ENCODE measurements at regions not wholly inside any gene's neighbourhood (a gene's known extent, or its start where the extent isn't known, plus 50 kb on each side); places are given as distances from the start of the nearest gene placed in this dataset.
A peak's percentile ranks its signal among the peaks of the same experiment; 100 is the strongest.

DNA sequence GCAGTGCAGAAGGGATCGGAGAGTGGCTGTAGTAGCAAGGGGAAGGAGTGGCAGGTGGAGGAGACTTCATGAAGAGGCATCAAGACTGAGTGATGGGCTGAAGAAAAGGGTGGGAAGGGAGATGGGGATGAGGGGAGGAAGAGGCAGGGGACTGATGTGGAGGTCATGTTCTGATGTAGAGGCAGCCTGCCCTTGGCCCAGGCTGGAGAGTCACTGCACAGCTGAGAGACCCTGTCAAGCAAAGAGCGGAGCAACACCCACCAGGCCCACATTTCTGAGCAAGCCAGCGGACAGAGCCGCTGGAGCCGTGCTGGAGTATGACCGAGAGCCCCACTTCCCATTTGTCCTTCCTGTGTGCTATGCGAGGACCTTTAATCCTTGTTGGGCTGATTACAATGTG is 501.6 kb upstream of the MKI67 start:
- DNase-seq, result no peak

DNA sequence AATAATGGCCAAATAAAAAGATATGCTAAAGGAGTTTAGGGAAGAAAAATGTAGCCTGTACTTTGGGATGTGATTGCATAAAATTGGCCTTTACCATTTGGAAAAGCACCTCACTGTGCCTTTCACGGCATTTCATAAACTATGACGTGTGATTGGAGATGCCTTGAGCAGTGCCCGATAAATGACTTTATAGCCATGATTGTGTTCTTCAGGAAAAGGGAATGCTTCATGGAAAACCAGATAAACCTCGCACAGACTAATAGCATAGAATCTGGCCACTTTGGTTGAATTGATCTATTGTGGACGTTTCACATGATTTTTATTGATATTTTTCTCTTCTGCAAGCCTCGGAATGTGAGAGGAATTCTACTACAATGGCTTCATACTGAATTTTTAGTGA is 502.0 kb upstream of the MKI67 start:
- DNase-seq, result no peak

DNA sequence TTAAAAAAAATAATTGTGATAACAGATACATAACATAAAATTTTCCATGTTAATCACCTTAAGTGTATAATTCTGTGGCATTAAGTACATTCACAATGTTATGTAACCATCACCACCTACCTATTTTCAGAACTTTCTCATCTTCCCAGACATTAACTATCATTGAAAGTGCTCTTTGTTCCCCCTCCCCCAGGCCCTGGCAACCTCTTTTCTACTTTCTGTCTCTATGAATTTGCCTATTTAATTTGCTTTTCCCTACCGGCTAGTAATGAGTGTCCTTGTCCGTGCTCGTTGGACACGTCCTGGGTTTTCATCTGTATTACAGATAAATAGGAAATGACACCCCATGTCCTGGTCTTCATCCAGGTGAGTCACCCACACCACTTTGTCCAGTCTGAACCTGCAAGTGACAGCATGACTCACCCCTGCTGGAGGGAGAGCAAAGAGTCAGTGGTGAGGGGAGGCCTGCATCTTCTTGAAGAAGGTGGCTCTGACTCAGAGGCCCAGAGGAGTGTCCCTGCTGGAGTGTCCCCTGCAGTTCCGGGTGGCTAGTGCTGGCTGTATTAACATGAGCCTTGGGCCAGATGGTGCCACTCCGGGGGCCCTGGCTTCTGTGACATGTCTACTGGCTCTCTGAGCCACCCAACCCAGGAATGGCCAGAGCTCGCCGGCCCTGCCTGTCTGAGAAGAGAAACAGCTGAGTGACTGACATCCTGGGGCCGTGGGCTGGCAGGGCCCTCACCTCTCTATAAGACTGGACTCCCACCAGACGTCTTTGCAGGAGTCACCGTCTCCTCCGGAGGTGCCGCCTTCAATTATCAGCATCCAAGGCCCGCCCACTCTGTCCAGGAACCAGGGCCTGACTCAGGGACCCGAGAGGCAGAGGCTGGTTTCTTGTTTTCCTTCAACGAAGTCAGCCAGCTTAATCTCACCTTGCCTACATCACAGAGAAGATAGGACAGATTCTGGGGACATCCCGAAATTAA is 503.2 kb upstream of the MKI67 start:
- DNase-seq, result peak in 1 of 2 experiments; percentile 1

DNA sequence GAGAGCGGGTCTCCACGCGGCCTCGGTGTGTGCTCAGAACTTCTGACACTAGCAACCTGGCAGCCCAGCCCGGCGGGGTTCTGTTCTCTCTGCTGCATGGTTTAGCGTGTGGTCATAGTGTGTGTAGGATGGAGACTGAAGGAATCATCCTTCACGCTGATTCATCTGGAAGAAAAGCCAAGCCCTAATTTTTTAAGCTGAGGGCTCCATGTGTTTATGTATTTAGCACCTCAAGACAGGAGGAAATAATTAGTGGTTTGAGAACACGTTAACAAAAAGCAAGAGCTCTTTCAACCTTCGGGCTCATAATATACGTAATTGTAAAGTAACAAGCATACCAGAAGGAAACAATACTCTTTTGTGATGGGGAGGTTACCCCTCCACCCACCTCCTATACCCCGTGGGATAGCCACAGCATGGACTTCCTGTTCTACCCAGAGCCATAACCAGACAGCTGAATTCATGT is 504.6 kb upstream of the MKI67 start:
- no peak for DNase-seq

DNA sequence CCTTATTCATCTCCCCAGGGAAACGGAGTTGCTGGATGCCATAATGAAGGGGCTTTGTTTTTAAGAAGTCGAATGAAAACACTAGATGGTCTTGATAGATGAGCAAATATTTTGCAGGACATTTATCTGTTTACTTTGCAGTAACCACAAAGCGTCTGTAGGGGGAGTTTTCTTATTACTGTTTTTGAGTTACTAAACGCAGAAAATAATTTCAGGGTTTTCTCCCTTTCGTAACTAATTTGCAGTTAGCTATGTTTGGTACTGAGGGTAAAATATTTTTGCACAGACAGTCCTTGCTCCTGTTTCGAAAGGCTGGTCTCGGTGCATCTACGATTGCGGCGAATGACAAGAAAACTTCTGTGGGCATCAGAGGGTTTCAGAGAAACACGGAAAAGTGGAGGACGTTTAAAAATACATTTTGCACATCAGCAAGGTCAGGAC is 505.6 kb upstream of the MKI67 start:
- DNase-seq, result peak in 1 of 2 experiments; percentile 4

DNA sequence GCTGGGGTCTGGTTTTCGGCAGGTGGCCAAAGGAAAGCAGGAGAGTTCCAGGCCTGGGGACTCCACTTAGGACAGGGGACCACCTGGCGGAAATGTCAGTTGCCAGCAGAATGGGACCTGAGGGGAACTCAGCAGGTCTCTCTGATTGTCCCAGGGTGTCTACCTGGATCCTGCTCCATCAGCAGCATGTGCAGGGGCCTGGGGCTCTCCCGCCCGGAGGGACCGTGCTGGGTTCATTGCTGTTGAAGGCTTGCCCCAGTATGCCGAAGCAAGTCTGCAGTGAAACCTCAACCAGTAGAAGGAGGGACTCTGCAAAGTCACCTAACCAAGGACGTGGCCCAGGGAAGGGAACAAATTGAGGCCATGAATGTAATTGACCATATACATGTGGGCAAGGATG is 506.5 kb upstream of the MKI67 start:
- no peak for DNase-seq

DNA sequence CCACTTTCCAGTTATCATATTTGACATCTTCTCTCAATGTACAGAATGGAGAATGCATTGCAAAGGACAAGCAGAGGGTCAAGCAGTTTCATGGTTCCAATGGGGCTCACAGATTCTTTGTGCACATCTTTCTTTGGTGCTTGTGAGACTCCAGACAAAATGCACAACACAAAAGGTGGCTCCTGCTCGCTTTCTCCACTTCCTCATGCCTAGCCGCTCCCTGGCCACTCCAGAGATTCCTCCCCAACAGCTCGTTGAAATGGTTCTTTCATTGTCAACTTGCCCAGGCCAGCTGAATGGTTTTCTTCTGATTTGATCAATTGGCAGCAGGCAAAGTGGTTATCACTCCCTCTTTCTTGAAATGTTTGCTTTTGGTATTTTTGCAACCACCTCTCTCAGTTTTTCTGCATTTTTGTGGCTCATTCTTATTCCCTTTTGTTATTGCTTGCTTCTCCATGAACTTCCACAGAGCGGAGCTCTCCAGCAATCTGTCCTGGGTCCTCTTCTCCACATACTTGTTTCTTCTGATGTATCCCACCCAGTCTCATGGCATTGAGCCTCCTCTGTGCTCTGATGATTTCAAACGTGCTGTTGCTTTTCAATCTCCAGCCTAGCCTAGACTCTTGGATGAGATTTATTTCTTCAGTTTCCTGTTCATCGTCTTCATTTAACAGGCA is 507.8 kb upstream of the MKI67 start:
- DNase-seq, result no peak

DNA sequence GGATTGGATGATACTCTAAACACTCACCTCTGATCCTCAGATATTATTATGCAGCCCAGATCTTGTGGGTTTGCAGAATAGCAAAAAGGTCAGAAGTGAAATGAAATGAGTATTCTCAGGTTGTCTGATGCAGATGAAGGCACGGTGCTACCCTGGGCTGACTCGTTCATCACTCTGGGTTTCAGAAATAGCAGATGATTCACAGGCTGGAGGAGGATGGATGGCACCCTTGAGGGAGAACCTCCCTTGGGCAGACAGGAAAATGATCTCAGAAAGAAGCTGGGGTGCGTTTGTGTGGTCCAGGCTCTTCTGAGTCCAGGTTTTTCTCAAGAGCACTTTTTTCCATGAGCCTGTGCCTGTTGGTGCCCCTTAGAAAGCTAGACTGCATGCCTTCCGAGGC is 515.8 kb upstream of the MKI67 start:
- no peak for DNase-seq

DNA sequence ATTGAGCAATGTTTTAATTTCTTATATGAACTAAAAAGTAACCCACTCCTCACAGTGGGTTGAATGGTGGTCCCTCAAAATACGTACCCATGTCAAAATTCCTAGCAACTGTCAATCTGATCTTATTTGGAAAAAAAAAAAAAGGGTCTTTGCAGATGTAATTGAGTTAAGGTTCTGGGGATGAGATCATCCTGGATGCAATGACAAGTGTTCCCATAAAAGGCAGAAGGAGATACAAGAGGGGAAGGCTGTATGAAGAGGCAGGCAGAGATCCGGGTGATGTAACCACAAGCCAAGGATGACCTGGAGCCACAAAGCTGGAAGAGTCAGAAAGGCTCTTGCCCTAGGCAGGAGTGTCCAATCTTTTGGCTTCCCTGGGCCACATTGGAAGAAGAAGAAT is 516.3 kb upstream of the MKI67 start:
- no peak for DNase-seq

DNA sequence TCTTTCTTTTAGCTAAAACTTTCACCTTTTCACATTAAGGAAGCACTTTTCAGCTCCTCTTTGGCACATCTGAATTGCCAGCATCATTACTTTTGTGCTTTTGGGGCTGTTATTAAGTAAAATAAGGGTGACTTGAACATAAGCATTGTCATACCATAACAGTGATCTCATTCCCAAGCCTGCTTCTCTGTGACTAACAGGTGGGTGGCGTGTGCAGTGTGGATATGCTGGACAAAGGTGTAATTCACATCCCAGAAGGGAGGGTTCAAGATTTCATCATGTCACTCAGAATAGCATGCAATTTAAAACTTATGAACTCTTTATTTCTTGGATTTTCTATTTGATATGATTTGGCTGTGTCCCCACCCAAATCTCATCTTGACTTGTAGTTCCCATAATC is 517.4 kb upstream of the MKI67 start:
- DNase-seq, result no peak

DNA sequence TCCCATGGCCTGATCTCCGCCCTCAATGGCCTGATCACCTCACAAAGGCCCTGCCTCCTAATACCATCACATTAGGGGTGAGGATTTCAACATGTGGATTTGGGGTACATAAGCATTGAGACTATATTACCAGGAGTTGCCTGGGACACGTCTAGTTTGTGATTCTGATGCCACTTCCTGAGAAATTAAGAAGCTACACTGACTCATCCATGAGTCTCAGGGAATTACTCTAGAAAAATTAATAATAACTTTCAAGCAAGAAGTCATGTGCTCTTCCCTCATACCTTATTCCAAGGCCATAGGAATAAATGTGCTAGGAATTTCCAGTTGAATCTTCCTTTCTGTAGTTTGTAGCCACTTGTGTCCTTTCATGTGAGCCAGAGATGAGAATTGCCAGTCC is 519.3 kb upstream of the MKI67 start:
- no peak for DNase-seq

DNA sequence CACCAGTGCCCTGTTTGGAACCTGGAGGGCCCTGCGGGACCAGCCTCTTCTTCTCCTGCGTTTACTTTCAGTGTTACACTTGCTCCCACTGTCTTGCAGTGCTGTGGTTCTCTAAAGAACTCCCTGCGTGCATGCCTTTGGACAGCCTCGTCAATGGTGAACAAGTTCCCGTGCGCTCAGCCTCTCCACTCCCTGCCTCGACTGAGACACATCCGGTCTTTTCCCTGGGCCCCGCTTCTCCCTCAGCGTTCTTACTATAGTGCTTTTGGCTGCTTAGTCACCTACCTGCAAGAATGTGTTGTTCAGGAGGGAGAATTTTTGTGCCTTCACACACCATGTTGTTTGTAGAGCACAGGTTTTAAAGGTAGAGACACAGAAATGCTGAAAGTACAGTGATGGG is 520.7 kb upstream of the MKI67 start:
- DNase-seq, result no peak

DNA sequence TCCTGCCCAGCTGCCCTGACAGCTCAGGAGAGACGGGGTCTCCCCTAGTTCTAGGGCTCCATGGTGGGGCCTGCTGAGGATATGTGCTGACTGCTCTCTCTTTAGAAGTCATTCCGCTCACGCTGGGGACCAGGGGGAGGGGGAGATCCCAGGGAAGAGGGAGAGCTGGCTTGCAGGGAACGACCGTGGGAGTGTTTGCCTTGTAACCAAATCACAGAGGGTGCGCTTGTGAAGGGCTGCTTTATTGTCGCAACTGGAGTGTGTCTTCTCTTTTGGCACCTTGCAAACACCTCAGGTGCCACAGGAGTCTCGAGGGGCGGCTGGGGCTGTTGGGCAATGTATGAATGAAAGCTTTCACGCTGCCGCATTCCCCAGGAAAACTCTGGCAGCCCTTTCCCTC is 531.3 kb upstream of the MKI67 start:
- no peak for DNase-seq

DNA sequence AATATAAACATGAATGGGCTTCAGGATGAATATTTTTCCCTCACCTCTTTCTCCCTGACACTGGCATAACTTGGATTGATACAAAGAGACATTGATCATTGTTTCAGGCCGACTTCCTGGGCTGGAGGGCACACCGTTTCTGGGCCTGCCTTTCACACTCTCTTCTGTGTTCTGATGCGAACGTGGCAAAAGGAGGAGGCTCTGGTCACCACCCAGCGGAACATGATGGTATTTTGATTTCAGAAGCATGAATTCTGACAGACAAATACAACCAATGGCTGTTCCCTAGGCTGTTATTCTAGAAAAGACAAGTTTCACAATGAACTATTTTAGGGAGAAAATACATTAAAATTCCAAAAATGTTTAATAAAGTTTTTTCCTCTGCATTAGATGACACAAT is 534.5 kb upstream of the MKI67 start:
- no peak for DNase-seq

DNA sequence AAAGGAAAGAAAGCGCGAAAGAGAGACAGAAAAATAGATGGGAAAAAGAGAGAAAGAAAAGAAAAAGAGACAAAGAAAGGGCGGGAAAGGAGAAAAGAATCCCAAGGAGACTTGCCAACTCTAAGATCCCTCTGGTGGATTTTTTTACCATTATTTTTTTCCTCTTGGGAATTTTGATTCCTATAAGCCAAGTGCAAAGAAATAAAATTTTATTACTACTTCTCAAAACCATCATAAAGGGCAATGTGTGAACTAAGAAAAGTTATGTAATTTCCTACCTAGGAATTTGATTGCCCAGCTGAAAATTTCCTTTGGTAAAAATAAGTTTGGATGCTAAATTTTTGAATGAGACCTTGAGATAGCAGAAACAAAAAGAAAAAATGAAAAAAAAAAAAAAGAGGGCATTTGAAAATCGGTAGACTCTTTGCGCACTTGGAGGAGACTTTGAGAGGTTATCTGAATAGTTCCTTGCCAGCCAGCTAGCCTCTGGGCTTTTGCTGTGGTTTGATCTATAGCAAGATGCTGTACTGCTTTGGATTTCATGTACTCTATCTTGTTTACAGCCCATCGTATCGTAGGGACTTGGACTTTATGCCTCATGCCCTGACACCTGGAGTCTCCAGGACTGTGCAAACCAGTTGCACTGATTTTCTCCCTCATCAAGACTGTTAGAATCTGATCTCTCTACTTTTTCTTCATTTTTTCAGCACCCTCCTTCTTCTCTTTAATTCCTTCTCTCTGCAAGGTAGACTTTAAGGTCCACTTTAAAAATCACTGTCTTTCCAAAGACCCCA is 535.4 kb upstream of the MKI67 start:
- DNase-seq, result no peak

DNA sequence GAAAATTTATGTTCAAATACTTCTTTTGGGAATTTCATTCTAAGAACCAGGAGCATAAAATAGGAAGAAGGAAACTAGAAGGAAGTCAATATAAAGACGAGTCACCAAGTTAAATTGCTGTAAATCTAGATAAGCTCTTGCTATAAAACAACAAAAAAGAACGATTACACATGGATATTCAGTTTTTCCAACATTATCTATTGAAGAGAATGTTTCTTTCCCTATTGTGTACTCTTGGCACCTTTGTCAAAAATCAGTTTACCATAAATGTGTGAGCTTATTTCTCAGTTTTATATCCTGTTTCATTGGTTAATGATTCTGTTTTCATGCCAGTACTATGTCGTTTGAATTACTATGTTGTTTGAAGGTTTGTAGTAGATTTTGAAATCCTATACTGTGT is 536.3 kb upstream of the MKI67 start:
- DNase-seq, result no peak

DNA sequence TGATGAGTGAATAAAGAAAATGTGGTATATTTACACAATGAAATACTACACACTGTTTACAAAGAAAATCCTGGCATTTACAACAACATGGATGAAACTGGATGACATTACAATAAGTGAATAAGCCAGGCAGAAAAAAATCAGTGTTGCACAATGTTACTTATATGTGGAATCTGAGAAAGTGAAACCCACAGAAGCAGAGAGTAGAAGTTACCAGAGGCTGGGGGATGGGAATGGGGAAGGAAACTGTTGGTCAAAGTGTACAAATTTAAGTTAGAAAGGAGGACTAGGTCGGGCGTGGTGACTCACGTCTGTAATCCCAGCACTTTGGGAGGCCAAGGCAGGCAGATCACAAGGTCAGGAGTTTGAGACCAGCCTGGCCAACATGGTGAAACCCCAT is 538.5 kb upstream of the MKI67 start:
- DNase-seq, result no peak

DNA sequence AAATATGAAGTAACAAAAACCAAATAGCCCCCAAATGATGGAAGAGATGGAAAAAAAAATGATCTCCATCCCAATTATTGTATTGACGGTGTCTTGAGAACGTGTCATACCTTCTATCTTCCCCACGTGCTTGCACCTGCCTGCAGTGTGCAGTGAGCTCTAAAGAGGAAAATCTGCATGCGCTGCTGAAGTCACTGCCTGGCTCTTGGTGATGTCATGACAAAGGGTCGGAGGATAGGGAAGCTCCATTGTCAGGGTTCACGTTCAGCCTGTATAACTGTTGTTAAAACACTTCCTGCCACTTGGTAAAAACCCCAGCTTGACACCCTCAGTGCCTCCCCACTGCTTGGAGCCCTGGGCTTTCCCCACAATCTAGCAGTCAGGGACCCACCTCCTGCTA is 549.2 kb upstream of the MKI67 start:
- DNase-seq, result no peak

DNA sequence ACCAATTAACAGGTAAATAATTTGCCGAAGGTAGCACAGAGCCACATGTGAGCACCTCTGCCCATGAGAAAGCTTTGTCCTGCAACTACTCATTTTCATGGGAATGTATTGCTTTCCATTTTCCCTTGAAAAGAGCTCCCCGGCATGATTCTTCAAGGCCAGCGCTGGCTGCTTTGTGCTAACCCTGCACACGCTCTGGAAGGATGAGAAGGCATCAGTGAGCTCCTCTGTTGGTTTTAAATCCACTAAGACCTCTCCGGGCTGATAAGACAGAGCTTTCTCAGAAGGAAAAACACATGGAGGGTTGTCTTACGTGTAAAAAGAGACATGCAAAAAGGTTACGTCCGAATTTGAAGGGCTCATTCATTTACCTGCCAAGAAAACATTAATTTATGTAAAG is 553.9 kb upstream of the MKI67 start:
- no peak for DNase-seq

DNA sequence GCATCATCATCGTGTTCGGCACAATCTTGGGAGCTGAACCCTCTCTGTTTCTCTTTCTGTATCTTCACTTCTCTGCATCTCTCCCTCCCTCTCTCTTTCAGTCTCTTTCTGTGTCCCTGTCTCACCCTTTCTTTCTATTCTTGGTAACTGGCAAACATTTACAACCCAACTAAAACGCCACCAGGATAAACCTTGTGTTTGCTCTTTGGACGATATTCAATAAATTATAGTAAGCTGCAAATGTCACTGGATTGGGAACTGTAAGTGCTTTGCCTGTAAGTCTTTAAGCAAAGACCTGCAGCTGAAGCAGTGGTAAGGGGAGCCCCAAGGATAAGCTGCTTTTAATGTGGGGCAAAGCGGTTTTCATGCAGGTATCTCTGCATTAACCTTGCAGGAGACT is 558.0 kb upstream of the MKI67 start:
- DNase-seq, result no peak

DNA sequence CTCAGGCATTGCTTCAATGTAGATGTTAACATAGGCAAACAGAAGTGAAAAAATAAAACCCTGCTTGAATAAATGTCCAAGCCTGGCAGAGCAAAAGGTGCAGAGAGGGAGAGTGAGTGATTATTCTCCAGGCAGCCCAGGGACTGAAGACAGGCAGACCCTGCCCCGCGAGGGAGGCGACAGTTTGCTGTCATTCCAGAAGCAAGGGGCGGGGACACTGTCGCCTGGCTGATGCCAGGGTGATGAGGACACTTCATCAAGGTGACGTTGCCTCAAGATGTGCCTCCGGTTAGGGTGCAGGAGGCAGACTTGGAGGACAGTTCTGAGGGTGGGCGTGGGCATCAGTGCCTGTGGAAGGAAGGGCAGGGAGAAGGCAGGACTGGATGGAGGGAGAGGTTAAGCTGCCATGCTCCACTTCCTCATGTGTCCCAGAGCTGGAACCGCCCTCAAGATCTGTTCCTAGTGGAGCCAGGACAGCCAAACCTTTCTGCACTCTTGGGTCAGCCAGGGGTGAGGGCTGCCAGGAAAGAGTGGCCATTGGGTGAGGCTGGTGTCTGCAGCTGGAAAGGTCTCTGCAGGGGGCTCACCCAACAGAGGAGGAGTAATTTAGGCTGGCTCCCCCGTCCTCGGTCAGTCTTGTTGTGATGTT is 560.5 kb upstream of the MKI67 start:
- DNase-seq, result no peak

DNA sequence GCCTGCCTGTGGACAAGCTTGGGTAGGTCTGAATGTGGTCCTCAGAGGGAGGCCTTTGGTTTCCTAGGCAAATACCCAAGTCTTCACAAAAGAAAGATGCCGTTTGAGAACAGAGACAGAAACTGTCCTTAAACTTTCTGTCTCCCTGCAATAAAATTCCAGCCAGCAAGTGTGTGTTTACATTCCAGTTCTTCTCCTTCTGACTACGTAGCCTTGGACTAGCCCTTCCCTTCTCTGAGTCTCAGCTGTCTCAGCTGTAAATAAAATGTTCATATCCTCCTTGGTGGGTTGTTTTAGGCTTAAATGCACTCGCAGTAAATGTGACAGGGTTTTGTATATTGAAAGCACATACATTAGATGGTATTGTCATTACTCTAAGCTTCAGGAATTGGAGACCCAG is 561.2 kb upstream of the MKI67 start:
- DNase-seq, result no peak

Measured in NCI-H524 (cell line).